Mesodermal cell (in vitro differentiated cells): ENCODE measurements at regions not wholly inside any gene's neighbourhood (a gene's known extent, or its start where the extent isn't known, plus 50 kb on each side); places are given as distances from the start of the nearest gene placed in this dataset.

ENCODE experiments used
- H3K27ac ChIP-seq: 2 replicates; pipeline ENCODE4 v1.7.0; 2013; ENCODE audit warnings: mild to moderate bottlenecking, low read depth, low read length, moderate library complexity; ENCODE audit not compliant: severe bottlenecking
- H3K36me3 ChIP-seq: 2 replicates; pipeline ENCODE4 v1.7.1; 2013; ENCODE audit warnings: mild to moderate bottlenecking, low read length, moderate library complexity; ENCODE audit not compliant: control insufficient read depth, insufficient read depth
- H3K4me1 ChIP-seq: one replicate; pipeline ENCODE4 v1.7.1; 2013; ENCODE audit warnings: mild to moderate bottlenecking, low read length; ENCODE audit not compliant: insufficient read depth, control insufficient read depth, poor library complexity, severe bottlenecking
- H3K4me3 ChIP-seq: 2 replicates; pipeline ENCODE4 v1.7.0; 2013; ENCODE audit warnings: low read length, control low read depth, mild to moderate bottlenecking; ENCODE audit not compliant: insufficient read depth, poor library complexity, severe bottlenecking; ENCODE audit errors: extremely low read depth
- H3K9me3 ChIP-seq: 2 replicates; pipeline ENCODE4 v1.7.1; 2013; ENCODE audit warnings: mild to moderate bottlenecking, low read length, moderate library complexity; ENCODE audit not compliant: control insufficient read depth
- WGBS, 2 experiments: methylation state at CpG; one replicate each; pipeline ENCODE4 v1.1.5; 2013; ENCODE audit warnings: missing lambda C conversion rate in 2 of 2; ENCODE audit not compliant: insufficient coverage in 2 of 2; 5-methylcytosine and 5-hydroxymethylcytosine counted together

- Histone ChIP-seq H3K36me3 (no peaks in the 10 kb centered on the region), H3K4me1 (no peaks in the 10 kb centered on the region), H3K27ac (no peak overlapping the region), H3K9me3 (no peaks in the 10 kb centered on the region), H3K4me3 (no peak overlapping the region)
- 85 to 94% methylated on average over 4 of the region's 4 CpGs for WGBS, 2 experiments
These were observed 237.2 kb downstream of the SPATA18 start for GRCh38 chr4:52288212-52288855.

- WGBS, 2 experiments: 65 to 79% methylated on average over 3 to 4 of the region's 4 CpGs
- no peaks in the 10 kb centered on the region for H3K4me1 ChIP-seq
- no peak overlapping the region for H3K4me3 ChIP-seq
- H3K27ac ChIP-seq: no peak overlapping the region
- no peaks in the 10 kb centered on the region for H3K36me3 ChIP-seq
- no peaks in the 10 kb centered on the region for H3K9me3 ChIP-seq
These were observed 239.4 kb downstream of the SPATA18 start for GRCh38 chr4:52290466-52290865.

DNA sequence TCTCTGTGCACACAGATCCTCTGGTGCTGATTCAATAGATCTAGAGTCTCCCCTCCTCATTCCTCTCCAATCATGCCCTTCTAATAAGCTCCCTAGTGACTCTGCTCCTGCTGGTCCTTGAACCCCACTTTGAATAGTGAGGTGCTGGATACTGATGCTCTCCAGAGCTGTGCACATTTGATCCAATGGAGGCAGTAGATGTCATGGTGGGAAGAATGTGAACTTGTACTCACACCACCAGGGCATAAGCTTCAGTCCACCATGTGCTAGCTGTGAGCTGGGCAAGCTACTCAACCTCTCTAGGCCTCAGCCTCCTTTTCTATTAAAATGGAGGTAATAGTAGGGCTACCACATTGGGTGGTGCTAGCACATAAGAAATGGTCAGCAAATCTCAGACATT lies 241.1 kb downstream of the SPATA18 start:
- Histone ChIP-seq H3K4me1 (no peaks in the 10 kb centered on the region), H3K4me3 (no peak overlapping the region), H3K27ac (no peak overlapping the region), H3K9me3 (no peaks in the 10 kb centered on the region), H3K36me3 (no peaks in the 10 kb centered on the region)

GRCh38 chr4:52296341-52296740 lies 245.2 kb downstream of the SPATA18 start:
- H3K9me3 ChIP-seq: no peaks in the 10 kb centered on the region
- no peaks in the 10 kb centered on the region for H3K36me3 ChIP-seq
- no peak overlapping the region for H3K27ac ChIP-seq
- no peaks in the 10 kb centered on the region for H3K4me1 ChIP-seq
- WGBS, 2 experiments: 64 to 100% methylated on average over 1 to 2 of the region's 2 CpGs
- H3K4me3 ChIP-seq: no peak overlapping the region

GRCh38 chr4:52298444-52298843 lies 247.3 kb downstream of the SPATA18 start:
- no CpG with 5 or more reads among the region's 1 CpG for WGBS, 2 experiments
- Histone ChIP-seq H3K4me1 (no peaks in the 10 kb centered on the region), H3K27ac (no peak overlapping the region), H3K36me3 (no peaks in the 10 kb centered on the region), H3K4me3 (no peak overlapping the region), H3K9me3 (no peaks in the 10 kb centered on the region)

DNA sequence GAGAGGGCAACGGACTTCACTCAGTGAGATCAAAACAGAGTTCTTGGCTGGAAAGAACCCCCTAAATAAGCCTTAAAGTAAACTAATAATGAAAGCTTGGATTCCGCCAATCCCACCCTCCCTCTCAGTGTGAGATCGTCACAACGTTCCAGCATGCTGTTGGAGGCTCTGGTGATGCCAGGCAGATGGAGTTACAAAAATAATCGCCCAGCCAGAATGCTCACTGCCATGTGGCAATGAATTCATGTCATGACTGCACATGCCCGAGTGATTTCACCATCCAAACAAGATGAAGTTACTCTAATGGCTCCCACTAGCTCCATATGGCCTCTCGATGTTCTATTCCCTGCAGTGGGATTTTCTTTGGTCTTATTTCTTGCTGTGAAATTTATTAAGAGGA lies 248.0 kb downstream of the SPATA18 start:
- WGBS, 2 experiments: 86 to 91% methylated on average over 4 of the region's 7 CpGs
- Histone ChIP-seq H3K4me1 (no peaks in the 10 kb centered on the region), H3K36me3 (no peaks in the 10 kb centered on the region), H3K27ac (no peak overlapping the region), H3K4me3 (no peak overlapping the region), H3K9me3 (no peaks in the 10 kb centered on the region)

- H3K4me1 ChIP-seq: no peaks in the 10 kb centered on the region
- 100% methylated on average over 1 of the region's 2 CpGs; no CpG with 5 or more reads in 1 of the 2 experiments for WGBS, 2 experiments
- no peaks in the 10 kb centered on the region for H3K9me3 ChIP-seq
- H3K4me3 ChIP-seq: no peak overlapping the region
- H3K27ac ChIP-seq: no peak overlapping the region
- H3K36me3 ChIP-seq: no peaks in the 10 kb centered on the region
These were observed 260.5 kb downstream of the SPATA18 start for GRCh38 chr4:52311464-52312125.

- Histone ChIP-seq H3K27ac (no peak overlapping the region), H3K36me3 (no peaks in the 10 kb centered on the region), H3K4me3 (no peak overlapping the region), H3K9me3 (no peaks in the 10 kb centered on the region), H3K4me1 (no peaks in the 10 kb centered on the region)
- 45 to 80% methylated on average over 1 to 2 of the region's 2 CpGs for WGBS, 2 experiments
These were observed 261.6 kb downstream of the SPATA18 start for GRCh38 chr4:52312722-52313121.

DNA sequence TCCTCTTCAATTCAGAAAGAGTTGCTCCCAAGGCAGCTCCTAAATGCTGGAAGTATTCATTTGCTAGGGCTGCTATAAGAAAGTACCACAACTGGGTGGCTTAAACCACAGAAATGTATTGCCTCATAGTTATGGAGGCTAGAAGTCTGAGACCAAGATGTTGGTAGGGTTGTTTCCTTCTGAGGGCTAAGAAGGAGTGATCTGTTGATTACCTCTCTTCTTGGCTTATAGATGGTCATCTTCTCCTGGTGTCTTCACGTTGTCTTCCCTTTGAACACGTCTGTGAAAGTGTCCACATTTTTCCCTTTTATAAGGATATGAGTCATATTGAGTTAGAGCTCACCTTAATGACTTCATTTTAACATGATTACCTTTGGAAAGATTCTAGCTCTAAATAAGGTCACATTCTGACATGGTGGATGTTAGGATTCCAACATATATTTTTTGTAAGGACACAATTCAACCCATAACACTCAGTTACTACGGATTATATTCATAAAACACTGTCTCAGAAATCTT lies 266.3 kb downstream of the SPATA18 start:
- Histone ChIP-seq H3K9me3 (no peaks in the 10 kb centered on the region), H3K36me3 (no peaks in the 10 kb centered on the region), H3K4me1 (no peaks in the 10 kb centered on the region), H3K4me3 (no peak overlapping the region), H3K27ac (no peak overlapping the region)
- 80% methylated on average over 1 of the region's 3 CpGs; no CpG with 5 or more reads in 1 of the 2 experiments for WGBS, 2 experiments

- Histone ChIP-seq H3K36me3 (no peaks in the 10 kb centered on the region), H3K9me3 (no peaks in the 10 kb centered on the region), H3K4me3 (no peak overlapping the region), H3K4me1 (no peaks in the 10 kb centered on the region), H3K27ac (no peak overlapping the region)
These were observed 266.9 kb downstream of the SPATA18 start for GRCh38 chr4:52317981-52318380.

- Histone ChIP-seq H3K4me3 (no peak overlapping the region), H3K27ac (no peak overlapping the region), H3K36me3 (no peaks in the 10 kb centered on the region), H3K4me1 (no peaks in the 10 kb centered on the region), H3K9me3 (peaks cover 10% of the 10 kb centered on the region)
These were observed 278.8 kb downstream of the SPATA18 start for GRCh38 chr4:52329894-52330293.
